ENCODE measurements at regions not wholly inside any gene's neighbourhood (a gene's known extent, or its start where the extent isn't known, plus 50 kb on each side); places are given as distances from the start of the nearest gene placed in this dataset.

- no peak for TF ChIP-seq CTCF (IDR thresholded peaks at IDR 0.05)
- no peak for TF ChIP-seq POLR2A (IDR thresholded peaks at IDR 0.05)
These were observed 157.6 kb downstream of the KLF5 start for GRCh38 chr13:73216381-73216831.
